Tibial artery (tissue), 4 donors: ENCODE measurements at regions not wholly inside any gene's neighbourhood (a gene's known extent, or its start where the extent isn't known, plus 50 kb on each side); places are given as distances from the start of the nearest gene placed in this dataset.
"Not testable (repeated sequence)": the region's sequence is repeated elsewhere in the genome, so short reads cannot be mapped to it uniquely, and the experiment has no call there.

Experiments
- DNase-seq, 2 donors: peaks; one replicate each; pipeline ENCODE4 v3.0.0-alpha.2; 2019
- H3K27ac ChIP-seq, 2 donors: fragments of 200-600 bp; sonication (generic) in 1 of 2; 1 replicate in 1 of 2; 2 replicates in 1 of 2; pipeline ENCODE4 v1.5.1; 2018 to 2019; ENCODE audit warnings: mild to moderate bottlenecking in 1 of 2
- H3K27me3 ChIP-seq, 2 donors: fragments of 200-600 bp; sonication (generic) in 1 of 2; one replicate each; pipeline versions ENCODE4 v1.5.1 to v1.6.0; 2016 to 2019
- H3K36me3 ChIP-seq, 3 donors: fragments of 200-600 bp; sonication (generic) in 2 of 3; one replicate each; pipeline ENCODE4 v1.5.1; 2016 to 2019; ENCODE audit warnings: mild to moderate bottlenecking in 2 of 3
- H3K4me1 ChIP-seq, 4 donors: fragments of 200-600 bp; sonication (generic) in 2 of 4; 1 replicate in 3 of 4; 2 replicates in 1 of 4; pipeline ENCODE4 v1.5.1; 2016 to 2019
- H3K4me3 ChIP-seq, 2 donors: fragments of 200-600 bp; sonication (generic) in 1 of 2; 1 replicate in 1 of 2; 2 replicates in 1 of 2; pipeline ENCODE4 v1.5.1; 2018 to 2019; ENCODE audit warnings: mild to moderate bottlenecking in 2 of 2
- H3K9me3 ChIP-seq, 3 donors: fragments of 200-600 bp; sonication (generic) in 1 of 3; one replicate each; pipeline ENCODE4 v1.5.1; 2016 to 2019
- CTCF ChIP-seq, 2 experiments: fragments of 200-600 bp in 1 of 2; fragments of 450-650 bp in 1 of 2; IDR thresholded peaks; one replicate each; pipeline ENCODE4 v1.5.1; 2017 to 2019; ENCODE audit warnings: antibody characterized with exemption in 2 of 2, mild to moderate bottlenecking in 1 of 2, moderate library complexity in 1 of 2
- intact Hi-C: fragments of 100-400 bp; cut with DNase I; formaldehyde crosslinking; loops from one replicate; pipeline ENCODE4 v1.15.0; 2023; ENCODE audit warnings: low total_unique reads

GRCh38 chr12:86411710-86412109 is 155.5 kb upstream of the MGAT4C start:
- Histone ChIP-seq H3K4me3 (no peak overlapping the region), H3K36me3 (peaks cover 0 to 3% (median 0%) of the 10 kb centered on the region in 3 donors), H3K4me1 (no peaks in the 10 kb centered on the region), H3K27me3 (no peaks in the 10 kb centered on the region), H3K27ac (no peak overlapping the region), H3K9me3 (peaks cover 0 to 10% (median 4%) of the 10 kb centered on the region in 3 donors)
- no peak for DNase-seq
- no peak for TF ChIP-seq CTCF (IDR thresholded peaks at IDR 0.05)
- intact Hi-C loops = no loop called here

DNA sequence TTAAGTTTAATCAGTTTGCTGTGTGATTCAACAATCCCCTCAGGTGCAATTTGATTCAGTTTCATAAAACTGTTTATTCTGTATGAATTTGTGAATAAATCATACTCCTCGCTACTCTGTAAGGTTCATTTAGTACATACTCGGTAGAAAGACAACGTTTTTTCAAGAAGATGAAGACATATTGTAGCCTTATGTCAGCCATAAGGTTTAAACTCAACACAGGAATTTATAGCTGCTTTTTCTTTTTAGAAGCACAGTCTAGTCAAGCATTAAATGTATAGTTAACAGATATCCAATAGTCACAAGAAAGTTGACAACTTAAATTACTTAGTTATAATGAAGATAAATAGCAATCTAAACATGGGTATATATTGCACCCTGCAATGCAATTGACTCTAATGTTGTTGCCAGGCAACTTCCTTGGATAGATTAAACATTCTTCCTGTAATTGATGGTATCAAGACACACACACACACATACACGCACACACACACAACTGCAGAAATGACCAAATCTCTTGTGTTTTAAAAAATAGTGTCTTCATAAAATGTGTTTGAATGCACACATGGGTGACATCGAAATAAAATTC is 151.5 kb upstream of the MGAT4C start:
- peaks cover 0 to 3% (median 0%) of the 10 kb centered on the region in 3 donors for H3K36me3 ChIP-seq

GRCh38 chr12:86389949-86390348 is 133.8 kb upstream of the MGAT4C start:
- no peak overlapping the region for H3K4me3 ChIP-seq
- TF ChIP-seq CTCF (IDR thresholded peaks at IDR 0.05) = no peak
- intact Hi-C loops = no loop called here

More for the DNA sequence above, 151.5 kb upstream of the MGAT4C start:
- TF ChIP-seq CTCF (IDR thresholded peaks at IDR 0.05) = no peak
- Histone ChIP-seq H3K4me1 (no peaks in the 10 kb centered on the region), H3K9me3 (peaks cover 0 to 10% (median 4%) of the 10 kb centered on the region in 3 donors), H3K27ac (no peak overlapping the region), H3K27me3 (no peaks in the 10 kb centered on the region), H3K4me3 (no peak overlapping the region)
- no peak for DNase-seq
- intact Hi-C loops = no loop called here

DNA sequence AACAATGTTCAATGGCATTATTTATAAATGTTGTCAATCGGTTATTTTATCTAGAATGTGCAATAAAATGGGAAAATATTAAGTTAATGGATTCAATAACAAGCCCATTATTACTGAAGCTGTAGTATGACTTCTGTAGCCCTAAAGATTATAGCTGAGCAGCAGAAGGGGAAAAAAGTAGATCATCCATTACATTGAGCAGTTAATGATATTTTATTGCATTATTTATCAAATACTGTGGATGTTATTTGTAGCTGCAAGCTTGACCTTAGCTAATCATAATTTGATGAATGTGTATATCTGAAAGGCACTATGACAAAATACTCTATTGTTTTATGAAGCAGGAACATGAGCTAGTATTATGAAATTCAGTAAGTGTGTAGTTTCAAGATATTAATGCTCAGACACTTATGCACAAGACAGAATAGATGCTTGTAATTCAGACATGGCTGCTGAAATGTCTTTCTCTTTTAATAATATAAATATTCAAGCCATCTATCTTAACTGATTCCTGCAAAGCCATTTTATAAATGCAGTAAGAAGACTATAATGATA is 131.5 kb upstream of the MGAT4C start:
- Histone ChIP-seq H3K4me1 (no peaks in the 10 kb centered on the region), H3K4me3 (no peak overlapping the region), H3K27ac (no peak overlapping the region), H3K36me3 (no peaks in the 10 kb centered on the region), H3K27me3 (no peaks in the 10 kb centered on the region), H3K9me3 (peaks cover 0 to 3% (median 2%) of the 10 kb centered on the region in 3 donors)
- intact Hi-C loops = no loop called here
- no peak for DNase-seq
- no peak for TF ChIP-seq CTCF (IDR thresholded peaks at IDR 0.05)

More at GRCh38 chr12:86389949-86390348, 133.8 kb upstream of the MGAT4C start:
- Histone ChIP-seq H3K27me3 (no peaks in the 10 kb centered on the region), H3K4me1 (no peaks in the 10 kb centered on the region), H3K9me3 (no peaks in the 10 kb centered on the region), H3K27ac (no peak overlapping the region), H3K36me3 (no peaks in the 10 kb centered on the region)
- no peak for DNase-seq

GRCh38 chr12:86383759-86384158 is 127.6 kb upstream of the MGAT4C start:
- H3K4me3 ChIP-seq, H3K27ac ChIP-seq, H3K4me1 ChIP-seq, H3K27me3 ChIP-seq, intact Hi-C loops, H3K36me3 ChIP-seq, DNase-seq: not testable (repeated sequence)
- H3K9me3 ChIP-seq = peaks cover 0 to 10% (median 7%) of the 10 kb centered on the region in 3 donors

- no peaks in the 10 kb centered on the region for H3K36me3 ChIP-seq
- peaks cover 0 to 10% (median 7%) of the 10 kb centered on the region in 3 donors for H3K9me3 ChIP-seq
- intact Hi-C loops = no loop called here
- no peak overlapping the region for H3K4me3 ChIP-seq
- TF ChIP-seq CTCF (IDR thresholded peaks at IDR 0.05) = no peak
- no peak overlapping the region for H3K27ac ChIP-seq
- no peaks in the 10 kb centered on the region for H3K4me1 ChIP-seq
- H3K27me3 ChIP-seq = no peaks in the 10 kb centered on the region
- DNase-seq = no peak
Measured at GRCh38 chr12:86379337-86379736, 123.1 kb upstream of the MGAT4C start.
